ENCODE measurements at regions not wholly inside any gene's neighbourhood (a gene's known extent, or its start where the extent isn't known, plus 50 kb on each side); places are given as distances from the start of the nearest gene placed in this dataset.

DNA sequence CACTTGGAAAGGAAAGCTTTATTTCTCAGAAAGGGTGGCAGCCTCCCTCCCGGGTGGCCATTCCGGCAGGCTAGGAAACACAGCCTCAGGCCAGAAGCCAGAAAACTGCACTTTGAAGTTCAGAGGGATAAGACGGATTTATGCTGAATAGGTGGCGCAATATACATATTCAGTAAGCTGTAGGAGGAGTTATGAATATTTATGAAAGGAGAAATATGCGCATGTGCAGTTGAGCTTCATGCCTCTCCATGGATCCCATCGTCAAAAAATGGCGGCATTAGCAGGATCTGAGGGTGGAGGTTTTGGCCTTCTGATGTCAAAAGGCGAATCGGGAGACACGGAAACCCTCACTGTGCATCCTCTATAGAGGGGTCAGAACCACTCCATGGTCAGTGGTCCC lies 82.3 kb downstream of the KATNIP start:
- DNase-seq (no peak), ATAC-seq (ENCODE audit: insufficient read depth, low read depth) (no peak)
- Histone ChIP-seq H3K36me3 (ENCODE audit: insufficient read depth, low read length) (no peaks in the 10 kb centered on the region), H2AFZ (ENCODE audit: low read depth, low read length) (no peak overlapping the region), H3K27me3 (ENCODE audit: insufficient read depth, low read length, poor library complexity) (no peaks in the 10 kb centered on the region), H3K27ac (ENCODE audit: low read length) (no peak overlapping the region), H3K9ac (ENCODE audit: low read depth, low read length) (no peak overlapping the region), H3K79me2 (ENCODE audit: insufficient read depth, low read length) (no peaks in the 10 kb centered on the region), H3K4me3 (ENCODE audit: low read depth in 1 of 2, low read length in 2 of 2) (no peak overlapping the region), H4K20me1 (ENCODE audit: insufficient read depth, low read length) (no peaks in the 10 kb centered on the region), H3K9me3 (ENCODE audit: insufficient read depth, low read length, severe bottlenecking) (no peaks in the 10 kb centered on the region), H3K4me1 (ENCODE audit: insufficient read depth, low read length) (peaks cover 22% of the 10 kb centered on the region), H3K4me2 (ENCODE audit: insufficient read depth, low read length) (no peak overlapping the region)
- TF ChIP-seq, protein P1, sequence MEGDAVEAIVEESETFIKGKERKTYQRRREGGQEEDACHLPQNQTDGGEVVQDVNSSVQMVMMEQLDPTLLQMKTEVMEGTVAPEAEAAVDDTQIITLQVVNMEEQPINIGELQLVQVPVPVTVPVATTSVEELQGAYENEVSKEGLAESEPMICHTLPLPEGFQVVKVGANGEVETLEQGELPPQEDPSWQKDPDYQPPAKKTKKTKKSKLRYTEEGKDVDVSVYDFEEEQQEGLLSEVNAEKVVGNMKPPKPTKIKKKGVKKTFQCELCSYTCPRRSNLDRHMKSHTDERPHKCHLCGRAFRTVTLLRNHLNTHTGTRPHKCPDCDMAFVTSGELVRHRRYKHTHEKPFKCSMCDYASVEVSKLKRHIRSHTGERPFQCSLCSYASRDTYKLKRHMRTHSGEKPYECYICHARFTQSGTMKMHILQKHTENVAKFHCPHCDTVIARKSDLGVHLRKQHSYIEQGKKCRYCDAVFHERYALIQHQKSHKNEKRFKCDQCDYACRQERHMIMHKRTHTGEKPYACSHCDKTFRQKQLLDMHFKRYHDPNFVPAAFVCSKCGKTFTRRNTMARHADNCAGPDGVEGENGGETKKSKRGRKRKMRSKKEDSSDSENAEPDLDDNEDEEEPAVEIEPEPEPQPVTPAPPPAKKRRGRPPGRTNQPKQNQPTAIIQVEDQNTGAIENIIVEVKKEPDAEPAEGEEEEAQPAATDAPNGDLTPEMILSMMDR (IDR thresholded peaks at IDR 0.05; ENCODE audit: borderline replicate concordance, extremely low read depth, low read length, poor library complexity, severe bottlenecking): no peak
- no peak for TF ChIP-seq EZH2 (IDR thresholded peaks at IDR 0.05; ENCODE audit: borderline replicate concordance, low read depth, low read length, severe bottlenecking)

DNA sequence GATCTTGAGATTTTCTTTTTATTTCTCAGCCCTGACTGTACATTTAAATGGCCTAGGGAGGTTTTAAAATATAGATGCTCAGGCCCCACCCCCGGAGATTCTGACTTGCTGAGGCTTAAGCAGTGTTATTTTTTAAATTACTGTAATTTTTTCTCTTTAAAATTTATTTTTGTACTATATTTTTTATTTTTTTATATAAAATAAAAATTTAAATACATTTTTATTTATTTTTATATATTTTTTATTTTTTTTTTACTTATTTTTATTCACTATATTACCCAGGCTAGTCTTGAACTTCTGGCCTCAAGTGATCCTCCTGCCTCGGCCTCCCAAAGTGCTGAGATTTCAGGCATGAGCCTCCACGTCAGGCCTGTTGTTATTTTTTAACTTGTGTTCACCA lies 83.3 kb downstream of the KATNIP start:
- Histone ChIP-seq H3K4me1 (ENCODE audit: insufficient read depth, low read length) (peaks cover 15% of the 10 kb centered on the region), H3K36me3 (ENCODE audit: insufficient read depth, low read length) (no peaks in the 10 kb centered on the region), H3K4me3 (ENCODE audit: low read depth in 1 of 2, low read length in 2 of 2) (no peak overlapping the region), H3K4me2 (ENCODE audit: insufficient read depth, low read length) (no peak overlapping the region), H3K9ac (ENCODE audit: low read depth, low read length) (no peak overlapping the region), H2AFZ (ENCODE audit: low read depth, low read length) (no peak overlapping the region), H3K79me2 (ENCODE audit: insufficient read depth, low read length) (no peaks in the 10 kb centered on the region), H3K27me3 (ENCODE audit: insufficient read depth, low read length, poor library complexity) (no peaks in the 10 kb centered on the region), H3K9me3 (ENCODE audit: insufficient read depth, low read length, severe bottlenecking) (no peaks in the 10 kb centered on the region), H4K20me1 (ENCODE audit: insufficient read depth, low read length) (no peaks in the 10 kb centered on the region), H3K27ac (ENCODE audit: low read length) (no peak overlapping the region)
- no peak for TF ChIP-seq EZH2 (IDR thresholded peaks at IDR 0.05; ENCODE audit: borderline replicate concordance, low read depth, low read length, severe bottlenecking)
- TF ChIP-seq, protein P1 (IDR thresholded peaks at IDR 0.05; ENCODE audit: borderline replicate concordance, extremely low read depth, low read length, poor library complexity, severe bottlenecking): no peak
- DNase-seq: no peak
- no peak for ATAC-seq (ENCODE audit: insufficient read depth, low read depth)

DNA sequence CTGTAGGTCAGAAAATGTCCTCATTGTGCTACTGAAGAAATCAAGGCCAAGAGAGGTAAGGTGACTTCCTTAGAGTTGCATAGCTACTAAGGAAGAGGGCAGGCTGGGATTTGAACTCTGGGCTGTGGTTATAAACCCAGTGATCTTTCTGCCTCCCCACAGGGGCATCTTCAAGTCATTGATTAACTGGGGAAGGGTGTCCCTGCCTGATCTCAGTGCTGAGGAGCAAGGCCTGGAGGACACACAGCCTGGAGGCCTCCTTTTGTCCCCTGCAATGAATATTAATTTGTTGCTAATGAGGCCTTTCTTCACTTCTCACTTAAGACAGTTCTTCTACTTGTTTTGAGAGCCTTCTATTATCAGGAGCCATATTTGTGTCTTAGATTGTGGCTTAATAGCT lies 83.8 kb downstream of the KATNIP start:
- Histone ChIP-seq H3K9ac (ENCODE audit: low read depth, low read length) (no peak overlapping the region), H3K79me2 (ENCODE audit: insufficient read depth, low read length) (no peaks in the 10 kb centered on the region), H2AFZ (ENCODE audit: low read depth, low read length) (no peak overlapping the region), H3K27me3 (ENCODE audit: insufficient read depth, low read length, poor library complexity) (no peaks in the 10 kb centered on the region), H3K4me2 (ENCODE audit: insufficient read depth, low read length) (no peak overlapping the region), H3K27ac (ENCODE audit: low read length) (no peak overlapping the region), H3K9me3 (ENCODE audit: insufficient read depth, low read length, severe bottlenecking) (no peaks in the 10 kb centered on the region), H4K20me1 (ENCODE audit: insufficient read depth, low read length) (no peaks in the 10 kb centered on the region), H3K36me3 (ENCODE audit: insufficient read depth, low read length) (no peaks in the 10 kb centered on the region), H3K4me3 (ENCODE audit: low read depth in 1 of 2, low read length in 2 of 2) (no peak overlapping the region), H3K4me1 (ENCODE audit: insufficient read depth, low read length) (peaks cover 10% of the 10 kb centered on the region)
- no peak for ATAC-seq (ENCODE audit: insufficient read depth, low read depth)
- DNase-seq: no peak
- no peak for TF ChIP-seq EZH2 (IDR thresholded peaks at IDR 0.05; ENCODE audit: borderline replicate concordance, low read depth, low read length, severe bottlenecking)
- TF ChIP-seq, protein P1 (IDR thresholded peaks at IDR 0.05; ENCODE audit: borderline replicate concordance, extremely low read depth, low read length, poor library complexity, severe bottlenecking): no peak

DNA sequence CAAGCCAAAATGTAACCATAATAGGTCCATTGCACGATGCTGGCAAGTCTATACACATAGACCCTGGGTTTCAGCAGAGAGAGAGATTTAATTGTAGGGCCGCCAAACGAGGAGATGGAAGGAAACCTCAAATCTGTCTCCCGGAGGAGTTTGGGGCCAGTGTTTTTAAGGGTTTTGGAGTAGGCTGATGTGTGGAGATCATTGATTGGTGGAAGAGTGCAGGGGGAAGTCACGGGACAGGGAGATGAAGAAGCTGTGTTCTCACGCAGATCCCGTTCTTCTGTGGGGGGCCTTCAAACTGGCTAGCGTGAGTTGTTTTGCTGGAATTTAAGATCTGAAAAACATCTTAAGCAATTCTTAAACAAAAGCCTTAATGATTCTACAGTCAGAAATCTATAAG lies 84.8 kb downstream of the KATNIP start:
- no peak overlapping the region for H3K27ac ChIP-seq (ENCODE audit: low read length)
- TF ChIP-seq EZH2 (IDR thresholded peaks at IDR 0.05; ENCODE audit: borderline replicate concordance, low read depth, low read length, severe bottlenecking): no peak
- TF ChIP-seq, protein P1 (IDR thresholded peaks at IDR 0.05; ENCODE audit: borderline replicate concordance, extremely low read depth, low read length, poor library complexity, severe bottlenecking): no peak
- H4K20me1 ChIP-seq (ENCODE audit: insufficient read depth, low read length): no peaks in the 10 kb centered on the region
- no peaks in the 10 kb centered on the region for H3K27me3 ChIP-seq (ENCODE audit: insufficient read depth, low read length, poor library complexity)
- ATAC-seq (ENCODE audit: insufficient read depth, low read depth): no peak
- H3K9me3 ChIP-seq (ENCODE audit: insufficient read depth, low read length, severe bottlenecking): no peaks in the 10 kb centered on the region
- H3K4me3 ChIP-seq (ENCODE audit: low read depth in 1 of 2, low read length in 2 of 2): no peak overlapping the region
- no peaks in the 10 kb centered on the region for H3K36me3 ChIP-seq (ENCODE audit: insufficient read depth, low read length)
- no peak overlapping the region for H3K9ac ChIP-seq (ENCODE audit: low read depth, low read length)
- no peaks in the 10 kb centered on the region for H3K4me1 ChIP-seq (ENCODE audit: insufficient read depth, low read length)
- DNase-seq: no peak
- H2AFZ ChIP-seq (ENCODE audit: low read depth, low read length): no peak overlapping the region
- no peaks in the 10 kb centered on the region for H3K79me2 ChIP-seq (ENCODE audit: insufficient read depth, low read length)
- H3K4me2 ChIP-seq (ENCODE audit: insufficient read depth, low read length): no peak overlapping the region
